ENCODE measurements at regions not wholly inside any gene's neighbourhood (a gene's known extent, or its start where the extent isn't known, plus 50 kb on each side); places are given as distances from the start of the nearest gene placed in this dataset.

DNA sequence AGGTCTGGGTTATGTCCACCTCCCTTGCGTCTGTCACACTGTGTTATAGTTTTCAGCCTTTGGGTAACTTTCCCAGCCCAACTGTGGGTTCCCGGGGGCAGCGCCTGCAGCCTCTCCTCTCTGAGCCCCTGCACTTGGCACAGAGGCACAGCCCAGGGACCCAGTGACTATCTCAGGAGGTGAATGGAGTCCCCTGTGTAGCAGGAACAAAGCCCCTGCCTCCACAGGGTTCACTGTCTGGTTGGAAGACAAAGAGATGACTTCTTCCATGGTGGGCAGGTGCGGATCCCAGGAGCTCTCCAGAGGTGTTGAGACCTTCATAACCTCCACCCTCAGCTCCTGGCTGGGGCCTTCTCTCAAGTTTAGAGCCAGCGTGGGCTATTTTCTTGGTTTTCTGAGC is 156.9 kb downstream of the C9orf50 start:
- H3K27ac ChIP-seq (ENCODE audit: insufficient read depth, low read depth, low read length): no peak overlapping the region
- no peak overlapping the region for H2AFZ ChIP-seq (ENCODE audit: low read depth, low read length)
- H3K79me2 ChIP-seq (ENCODE audit: control insufficient read depth, insufficient read depth, low read length): no peaks in the 10 kb centered on the region
- ChIA-PET POLR2A (interaction anchor here (0.7 kb wide), 1 partner anchor 21 kb away, joined by 3 read pairs; no protein-coding TSS in a partner anchor), CTCF (interaction anchor here (1.5 to 1.7 kb wide), 3 partner anchors 17 to 332 kb away, joined by 3 to 6 read pairs (median 4); no protein-coding TSS in a partner anchor)
- no peaks in the 10 kb centered on the region for H3K9me3 ChIP-seq (replicated peaks; ENCODE audit: control insufficient read depth, insufficient read depth, low read length)
- H3K9ac ChIP-seq (replicated peaks; ENCODE audit: extremely low read depth, insufficient read depth, low read length): no peak overlapping the region
- H4K20me1 ChIP-seq (replicated peaks; ENCODE audit: control insufficient read depth, extremely low read depth, insufficient read depth, low read length): no peaks in the 10 kb centered on the region
- DNase-seq (ENCODE audit: low read depth, low spot score) (no peak), FAIRE-seq (no peak)
- H3K4me2 ChIP-seq (ENCODE audit: insufficient read depth, low read length): no peak overlapping the region
- dilution Hi-C loops (cut with MboI; ENCODE audit: extremely low pct_ligation_motif_present, low sequenced_read_pairs) (no loop called here), intact Hi-C loops (cut with micrococcal nuclease) (no loop called here)
- peaks cover 11% of the 10 kb centered on the region for H3K4me1 ChIP-seq (ENCODE audit: control insufficient read depth, extremely low read depth, insufficient read depth, low read length)
- BruUV-seq (replicated peaks): no TSS peak
- no peaks in the 10 kb centered on the region for H3K36me3 ChIP-seq (ENCODE audit: control insufficient read depth in 2 of 2, extremely low read depth in 1 of 2, insufficient read depth in 2 of 2, low read length in 2 of 2)
- no peak overlapping the region for H3K4me3 ChIP-seq (replicated peaks in 1 of 3; ENCODE audit: insufficient read depth in 1 of 3, low read depth in 1 of 3, low read length in 3 of 3)
- H3K27me3 ChIP-seq (ENCODE audit: control insufficient read depth in 2 of 2, insufficient read depth in 2 of 2, low read length in 2 of 2): no peaks in the 10 kb centered on the region
- H3K9me1 ChIP-seq (replicated peaks; ENCODE audit: control insufficient read depth, extremely low read depth, insufficient read depth, low read length): no peaks in the 10 kb centered on the region
- no peak for TF ChIP-seq JUN (IDR thresholded peaks at IDR 0.05; ENCODE audit: borderline replicate concordance, insufficient read depth, insufficient read length, low read depth)
- TF ChIP-seq GATA2 (IDR thresholded peaks at IDR 0.05; ENCODE audit: insufficient read depth, insufficient read length, low read depth, low read length): no peak
- no peak for TF ChIP-seq FOS (IDR thresholded peaks at IDR 0.05; ENCODE audit: borderline replicate concordance, insufficient read depth, low read length)
- TF ChIP-seq POLR2A (IDR thresholded peaks at IDR 0.05; ENCODE audit: low read depth, low read length): no peak
- TF ChIP-seq, protein P1, sequence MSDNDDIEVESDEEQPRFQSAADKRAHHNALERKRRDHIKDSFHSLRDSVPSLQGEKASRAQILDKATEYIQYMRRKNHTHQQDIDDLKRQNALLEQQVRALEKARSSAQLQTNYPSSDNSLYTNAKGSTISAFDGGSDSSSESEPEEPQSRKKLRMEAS (IDR thresholded peaks at IDR 0.05; ENCODE audit: insufficient read depth, insufficient read length): no peak
- no peak for TF ChIP-seq EZH2 (IDR thresholded peaks at IDR 0.05; ENCODE audit: borderline replicate concordance, low read depth, low read length, severe bottlenecking)
- no peak for TF ChIP-seq MYC (IDR thresholded peaks at IDR 0.05; ENCODE audit: low read depth, low read length)
- TF ChIP-seq, protein P2, sequence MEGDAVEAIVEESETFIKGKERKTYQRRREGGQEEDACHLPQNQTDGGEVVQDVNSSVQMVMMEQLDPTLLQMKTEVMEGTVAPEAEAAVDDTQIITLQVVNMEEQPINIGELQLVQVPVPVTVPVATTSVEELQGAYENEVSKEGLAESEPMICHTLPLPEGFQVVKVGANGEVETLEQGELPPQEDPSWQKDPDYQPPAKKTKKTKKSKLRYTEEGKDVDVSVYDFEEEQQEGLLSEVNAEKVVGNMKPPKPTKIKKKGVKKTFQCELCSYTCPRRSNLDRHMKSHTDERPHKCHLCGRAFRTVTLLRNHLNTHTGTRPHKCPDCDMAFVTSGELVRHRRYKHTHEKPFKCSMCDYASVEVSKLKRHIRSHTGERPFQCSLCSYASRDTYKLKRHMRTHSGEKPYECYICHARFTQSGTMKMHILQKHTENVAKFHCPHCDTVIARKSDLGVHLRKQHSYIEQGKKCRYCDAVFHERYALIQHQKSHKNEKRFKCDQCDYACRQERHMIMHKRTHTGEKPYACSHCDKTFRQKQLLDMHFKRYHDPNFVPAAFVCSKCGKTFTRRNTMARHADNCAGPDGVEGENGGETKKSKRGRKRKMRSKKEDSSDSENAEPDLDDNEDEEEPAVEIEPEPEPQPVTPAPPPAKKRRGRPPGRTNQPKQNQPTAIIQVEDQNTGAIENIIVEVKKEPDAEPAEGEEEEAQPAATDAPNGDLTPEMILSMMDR (IDR thresholded peaks at IDR 0.05; ENCODE audit: extremely low read depth in 1 of 2, insufficient read depth in 1 of 2, low read depth in 1 of 2, low read length in 2 of 2): no peak
- no peak for TF ChIP-seq POLR2AphosphoS5 (IDR thresholded peaks at IDR 0.05; ENCODE audit: insufficient read depth, low read depth, low read length)

All from endothelial cell of umbilical vein (primary cell).